IPS-20b (cell line): ENCODE measurements at regions not wholly inside any gene's neighbourhood (a gene's known extent, or its start where the extent isn't known, plus 50 kb on each side); places are given as distances from the start of the nearest gene placed in this dataset.

Source experiments
- H3K27ac ChIP-seq: one replicate; pipeline ENCODE4 v1.5.1; 2013; ENCODE audit warnings: low read length
- H3K27me3 ChIP-seq: 2 replicates; pipeline ENCODE4 v1.6.1; 2013; ENCODE audit warnings: mild to moderate bottlenecking, low read length, inconsistent platforms; ENCODE audit not compliant: insufficient read depth
- H3K36me3 ChIP-seq: 2 replicates; pipeline ENCODE4 v1.6.1; 2013; ENCODE audit warnings: low read depth, mild to moderate bottlenecking, inconsistent platforms, low read length, moderate library complexity; ENCODE audit not compliant: insufficient read depth
- H3K4me1 ChIP-seq: 2 replicates; pipeline ENCODE4 v1.6.1; 2013; ENCODE audit warnings: mild to moderate bottlenecking, control low read depth, inconsistent platforms, low read length, moderate library complexity; ENCODE audit not compliant: insufficient read depth
- H3K4me3 ChIP-seq: 2 replicates; pipeline ENCODE4 v1.5.1; 2013; ENCODE audit warnings: mild to moderate bottlenecking, low read length, inconsistent platforms
- H3K9ac ChIP-seq: 2 replicates; pipeline ENCODE4 v1.6.1; 2013; ENCODE audit warnings: low read depth, mild to moderate bottlenecking, inconsistent platforms, low read length, moderate library complexity
- H3K9me3 ChIP-seq: 2 replicates; pipeline ENCODE4 v1.6.1; 2013; ENCODE audit warnings: mild to moderate bottlenecking, low read depth, low read length, inconsistent platforms; ENCODE audit not compliant: insufficient read depth

- Histone ChIP-seq H3K27me3 (no peaks in the 10 kb centered on the region), H3K27ac (no peak overlapping the region), H3K4me3 (no peak overlapping the region), H3K4me1 (no peaks in the 10 kb centered on the region), H3K9ac (no peak overlapping the region), H3K9me3 (no peaks in the 10 kb centered on the region), H3K36me3 (no peaks in the 10 kb centered on the region)
Measured at GRCh38 chr4:35105486-35105885, 1138.8 kb downstream of the ARAP2 start.

GRCh38 chr4:35106091-35106734, 1138.1 kb downstream of the ARAP2 start:
- Histone ChIP-seq H3K4me1 (no peaks in the 10 kb centered on the region), H3K27me3 (no peaks in the 10 kb centered on the region), H3K27ac (no peak overlapping the region), H3K9ac (no peak overlapping the region), H3K9me3 (no peaks in the 10 kb centered on the region), H3K4me3 (no peak overlapping the region), H3K36me3 (no peaks in the 10 kb centered on the region)

DNA sequence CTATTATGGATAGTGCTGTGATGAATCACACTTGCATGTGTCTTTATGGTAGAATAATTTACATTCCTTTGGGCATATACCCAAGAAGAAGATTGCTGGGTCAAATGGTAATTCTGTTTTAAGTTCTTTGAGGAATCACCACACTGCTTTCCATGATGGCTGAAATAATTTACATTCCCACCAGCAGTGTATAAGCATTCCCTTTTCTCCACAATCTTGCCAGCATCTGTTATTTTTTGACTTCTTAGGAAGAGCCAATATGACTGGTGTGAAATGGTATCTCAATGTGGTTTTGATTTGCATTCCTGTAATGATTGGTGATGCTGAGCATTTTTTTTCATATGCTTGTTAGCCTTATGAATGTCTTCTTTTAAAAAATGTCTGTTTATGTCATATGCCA, 1120.2 kb downstream of the ARAP2 start:
- H3K4me3 ChIP-seq: no peak overlapping the region
- no peak overlapping the region for H3K27ac ChIP-seq

DNA sequence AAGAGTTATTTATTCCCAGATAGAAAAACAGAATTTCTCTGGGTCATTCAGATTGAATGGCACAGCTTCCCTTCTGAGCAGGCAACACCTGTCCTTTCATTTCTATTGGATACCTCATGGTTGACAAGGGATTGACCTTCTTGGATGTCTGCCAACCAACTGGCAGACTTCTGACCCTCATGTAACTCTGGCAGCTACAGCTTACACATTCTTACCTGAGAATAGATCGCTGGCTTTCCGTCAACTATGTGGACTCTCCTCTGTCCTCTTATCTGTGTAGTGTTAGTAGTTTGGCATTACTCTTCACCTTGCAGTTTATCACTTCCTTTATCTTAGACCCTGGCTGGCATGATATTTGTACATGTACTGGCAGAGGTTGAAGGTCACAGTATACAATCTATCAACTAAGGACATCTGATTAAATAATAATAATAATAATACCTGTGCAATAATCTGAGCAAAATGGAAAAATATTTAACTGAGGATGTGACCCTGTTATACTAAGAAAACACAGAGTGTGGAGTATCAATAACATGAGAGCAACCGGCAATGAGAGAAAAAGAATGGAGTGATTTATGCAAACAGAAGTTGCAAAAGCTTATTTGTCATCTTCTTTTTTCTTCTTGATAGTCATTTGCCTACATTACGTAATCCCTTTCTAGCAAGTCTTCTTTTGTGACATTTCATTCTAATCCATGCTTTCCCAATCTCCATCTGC, 1118.2 kb downstream of the ARAP2 start:
- Histone ChIP-seq H3K9me3 (no peaks in the 10 kb centered on the region), H3K36me3 (no peaks in the 10 kb centered on the region), H3K4me1 (no peaks in the 10 kb centered on the region), H3K9ac (no peak overlapping the region), H3K4me3 (no peak overlapping the region), H3K27ac (no peak overlapping the region), H3K27me3 (no peaks in the 10 kb centered on the region)

More for the DNA sequence above, 1120.2 kb downstream of the ARAP2 start:
- Histone ChIP-seq H3K4me1 (no peaks in the 10 kb centered on the region), H3K27me3 (no peaks in the 10 kb centered on the region), H3K9ac (no peak overlapping the region), H3K36me3 (no peaks in the 10 kb centered on the region), H3K9me3 (no peaks in the 10 kb centered on the region)

GRCh38 chr4:35138449-35138848, 1105.9 kb downstream of the ARAP2 start:
- peaks cover 24% of the 10 kb centered on the region for H3K9me3 ChIP-seq
- no peaks in the 10 kb centered on the region for H3K4me1 ChIP-seq
- H3K27me3 ChIP-seq: no peaks in the 10 kb centered on the region
- no peaks in the 10 kb centered on the region for H3K36me3 ChIP-seq
- no peak overlapping the region for H3K4me3 ChIP-seq
- no peak overlapping the region for H3K9ac ChIP-seq
- no peak overlapping the region for H3K27ac ChIP-seq

DNA sequence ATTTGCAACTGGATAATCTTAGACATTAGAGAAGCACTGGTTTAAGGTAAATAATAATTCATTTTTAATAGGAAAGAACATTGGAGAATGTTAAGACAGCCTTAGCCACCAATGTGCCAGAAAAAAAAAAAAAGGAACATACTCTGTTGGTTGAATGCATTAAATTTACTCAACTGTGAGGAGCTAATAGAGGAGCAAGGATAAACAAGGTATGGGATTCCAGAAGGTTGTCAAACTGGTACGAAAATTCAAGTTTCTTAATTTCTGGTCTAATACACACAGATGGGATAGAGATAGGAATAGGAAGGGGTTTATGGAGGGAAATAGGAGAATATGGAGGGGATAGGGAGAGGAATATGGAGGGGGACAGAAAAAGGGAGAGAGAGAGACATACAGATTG, 1096.6 kb downstream of the ARAP2 start:
- peaks cover 6% of the 10 kb centered on the region; the same call in 1 of the 2 replicates for H3K9me3 ChIP-seq
- no peak overlapping the region for H3K9ac ChIP-seq
- H3K4me1 ChIP-seq: no peaks in the 10 kb centered on the region

DNA sequence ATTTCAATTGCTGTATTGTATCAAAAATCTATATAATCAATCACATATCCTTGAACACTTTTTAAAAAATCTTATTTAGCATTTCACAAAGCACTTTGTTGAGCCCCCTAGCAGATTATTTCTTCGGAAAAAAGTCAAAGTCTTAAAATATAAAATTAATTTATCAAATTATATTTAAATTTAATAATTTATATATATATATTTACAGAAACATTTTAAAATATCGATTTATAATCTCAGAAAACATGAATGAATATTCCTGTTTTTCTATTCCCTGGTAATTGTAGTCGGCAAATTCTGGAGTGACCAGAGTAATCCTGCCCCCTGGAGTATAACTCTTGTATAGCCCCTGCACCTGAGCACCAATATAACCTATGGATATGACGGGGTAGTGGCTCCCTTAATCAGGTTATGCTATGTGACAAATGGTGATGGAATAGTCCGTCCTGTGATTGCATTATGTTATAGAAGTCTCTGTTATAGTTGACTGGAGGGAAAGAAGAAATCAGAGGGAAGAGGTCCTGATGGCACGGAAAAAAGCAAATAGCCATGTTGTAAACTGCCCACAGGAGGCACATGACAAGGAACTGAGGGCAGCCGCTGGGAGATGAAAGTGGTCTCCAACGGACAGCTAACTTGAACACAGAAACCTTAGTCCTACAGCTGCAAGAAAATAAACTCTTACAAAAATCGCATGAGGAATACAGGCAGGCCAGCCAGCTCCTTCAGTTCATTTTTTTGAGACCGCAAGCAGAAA, 1092.3 kb downstream of the ARAP2 start:
- no peak overlapping the region for H3K4me3 ChIP-seq
- no peak overlapping the region for H3K27ac ChIP-seq
- H3K36me3 ChIP-seq: no peaks in the 10 kb centered on the region
- no peaks in the 10 kb centered on the region for H3K27me3 ChIP-seq
- H3K9me3 ChIP-seq: no peaks in the 10 kb centered on the region
- no peak overlapping the region for H3K9ac ChIP-seq
- H3K4me1 ChIP-seq: no peaks in the 10 kb centered on the region

More for the DNA sequence above, 1096.6 kb downstream of the ARAP2 start:
- H3K4me3 ChIP-seq: no peak overlapping the region
- H3K27ac ChIP-seq: no peak overlapping the region
- no peaks in the 10 kb centered on the region for H3K36me3 ChIP-seq
- H3K27me3 ChIP-seq: no peaks in the 10 kb centered on the region

DNA sequence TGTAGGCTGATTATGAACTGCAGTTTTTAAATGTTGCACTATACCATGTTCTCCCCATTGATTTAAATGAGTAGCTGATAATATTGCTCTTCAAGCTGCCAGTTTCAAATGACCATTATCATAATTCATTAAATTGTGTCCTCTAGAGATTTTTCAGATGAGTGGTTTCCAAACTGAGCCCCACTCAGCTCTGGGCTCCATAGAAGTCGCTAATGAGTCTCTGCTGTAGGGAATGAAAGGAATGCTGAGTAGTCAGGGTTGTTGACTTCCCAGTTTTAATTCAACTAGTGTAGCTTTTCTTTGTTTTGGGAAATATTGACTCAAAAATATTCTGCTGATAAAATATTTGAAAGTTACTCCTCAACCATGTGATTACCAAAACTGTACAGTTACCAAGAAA, 1081.1 kb downstream of the ARAP2 start:
- Histone ChIP-seq H3K4me1 (no peaks in the 10 kb centered on the region), H3K27ac (no peak overlapping the region), H3K36me3 (no peaks in the 10 kb centered on the region), H3K9me3 (no peaks in the 10 kb centered on the region), H3K4me3 (no peak overlapping the region), H3K9ac (no peak overlapping the region), H3K27me3 (no peaks in the 10 kb centered on the region)

DNA sequence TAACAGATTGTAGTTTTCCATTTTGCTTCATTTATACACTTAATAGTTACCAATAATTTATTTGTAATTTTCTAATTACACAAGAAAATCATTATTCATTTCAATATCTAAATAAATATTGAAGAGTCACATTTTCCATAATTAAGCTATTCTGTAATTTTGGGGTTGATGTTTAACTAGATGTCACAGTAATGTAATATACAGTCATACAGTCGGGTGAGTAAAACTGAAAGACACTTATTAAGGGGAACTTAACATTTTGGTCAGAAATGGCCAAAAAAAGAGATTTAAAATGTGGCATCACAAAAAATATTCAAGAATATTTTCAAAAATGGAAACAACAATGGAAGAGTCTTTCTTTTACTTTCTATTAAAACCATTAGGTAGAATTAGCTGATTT, 1080.3 kb downstream of the ARAP2 start:
- Histone ChIP-seq H3K9ac (no peak overlapping the region), H3K27me3 (no peaks in the 10 kb centered on the region), H3K4me1 (no peaks in the 10 kb centered on the region), H3K4me3 (no peak overlapping the region), H3K36me3 (no peaks in the 10 kb centered on the region), H3K9me3 (no peaks in the 10 kb centered on the region), H3K27ac (no peak overlapping the region)

DNA sequence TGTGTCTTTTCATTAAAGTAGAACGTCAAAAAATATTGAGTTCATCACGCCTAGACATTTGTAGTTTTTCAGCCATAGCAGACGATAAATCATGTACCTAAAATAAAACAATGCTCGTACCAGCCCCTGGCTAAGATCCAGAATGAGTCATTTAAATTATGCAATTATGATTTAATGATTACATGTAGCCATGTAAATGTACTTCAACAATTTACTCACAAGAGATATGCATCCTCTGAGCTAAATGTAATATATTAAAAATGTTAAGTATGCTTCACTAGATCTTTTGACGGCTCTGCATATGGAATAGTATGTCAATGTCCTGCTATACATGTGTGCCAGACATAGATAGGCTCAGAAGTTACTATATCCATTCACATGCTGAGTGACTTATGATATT, 1077.8 kb downstream of the ARAP2 start:
- Histone ChIP-seq H3K4me1 (no peaks in the 10 kb centered on the region), H3K9me3 (no peaks in the 10 kb centered on the region), H3K4me3 (no peak overlapping the region), H3K9ac (no peak overlapping the region), H3K27ac (no peak overlapping the region), H3K36me3 (no peaks in the 10 kb centered on the region), H3K27me3 (no peaks in the 10 kb centered on the region)

GRCh38 chr4:35167385-35167784, 1076.9 kb downstream of the ARAP2 start:
- no peaks in the 10 kb centered on the region for H3K36me3 ChIP-seq
- no peak overlapping the region for H3K27ac ChIP-seq
- H3K4me3 ChIP-seq: no peak overlapping the region
- no peaks in the 10 kb centered on the region for H3K4me1 ChIP-seq
- H3K9me3 ChIP-seq: no peaks in the 10 kb centered on the region
- no peaks in the 10 kb centered on the region for H3K27me3 ChIP-seq
- no peak overlapping the region for H3K9ac ChIP-seq

- Histone ChIP-seq H3K9ac (no peak overlapping the region), H3K9me3 (no peaks in the 10 kb centered on the region), H3K27ac (no peak overlapping the region), H3K4me3 (no peak overlapping the region), H3K36me3 (no peaks in the 10 kb centered on the region), H3K27me3 (no peaks in the 10 kb centered on the region), H3K4me1 (peaks cover 8% of the 10 kb centered on the region; the same call in 1 of the 2 replicates)
Measured at GRCh38 chr4:35175487-35175886, 1068.8 kb downstream of the ARAP2 start.
